SU-DHL-6 (cell line): ENCODE measurements at regions not wholly inside any gene's neighbourhood (a gene's known extent, or its start where the extent isn't known, plus 50 kb on each side); places are given as distances from the start of the nearest gene placed in this dataset.

ENCODE experiments used
- H2AFZ ChIP-seq: fragments of 200-600 bp; sonication (generic); 2 replicates; pipeline ENCODE4 v1.6.1; 2014; ENCODE audit warnings: low read depth, mild to moderate bottlenecking, moderate library complexity, mixed read lengths, antibody characterized with exemption, low read length; ENCODE audit not compliant: severe bottlenecking
- H3F3A ChIP-seq: fragments of 200-600 bp; shearing (Covaris generic); 2 replicates; pipeline ENCODE4 v1.6.0; 2016; ENCODE audit warnings: antibody characterized with exemption, mild to moderate bottlenecking; ENCODE audit not compliant: insufficient read depth
- H3K27ac ChIP-seq: fragments of 200-600 bp; sonication (generic); 2 replicates; pipeline ENCODE4 v1.5.1; 2016; ENCODE audit warnings: low read depth, mild to moderate bottlenecking, low read length, moderate library complexity, mixed read lengths
- H3K27me3 ChIP-seq: fragments of 200-600 bp; sonication (generic), shearing (Covaris generic); 2 replicates; pipeline ENCODE4 v1.6.0; 2014; ENCODE audit warnings: mild to moderate bottlenecking, low read length
- H3K36me3 ChIP-seq: fragments of 200-600 bp; sonication (generic); 2 replicates; pipeline ENCODE4 v1.6.1; 2014; ENCODE audit warnings: mild to moderate bottlenecking, low read length, mixed read lengths
- H3K4me2 ChIP-seq: fragments of 300-600, 200-600 bp; shearing (Covaris generic), sonication (generic); 2 replicates; pipeline ENCODE4 v1.6.0; 2014; ENCODE audit warnings: low read length, low read depth, mild to moderate bottlenecking; ENCODE audit not compliant: poor library complexity, severe bottlenecking
- H3K4me3 ChIP-seq: fragments of 200-600 bp; sonication (generic); 2 replicates; pipeline ENCODE4 v1.5.1; 2014; ENCODE audit warnings: antibody characterized with exemption, low read length, mild to moderate bottlenecking, mixed read lengths; ENCODE audit not compliant: insufficient read depth, poor library complexity, severe bottlenecking
- H3K79me2 ChIP-seq: fragments of 200-600 bp; sonication (generic); 2 replicates; pipeline ENCODE4 v1.6.1; 2014; ENCODE audit warnings: mild to moderate bottlenecking, low read length, moderate library complexity; ENCODE audit not compliant: insufficient read depth
- H3K9ac ChIP-seq: fragments of 200-600 bp; sonication (generic); 2 replicates; pipeline ENCODE4 v1.7.0; 2014; ENCODE audit warnings: mild to moderate bottlenecking, low read length
- H3K9me2 ChIP-seq: fragments of 200-600 bp; sonication (generic); replicated peaks from 2 replicates; pipeline ENCODE4 v1.6.1; 2014; ENCODE audit warnings: low read length; ENCODE audit not compliant: insufficient read depth
- H3K9me3 ChIP-seq: fragments of 200-600 bp; sonication (generic); 2 replicates; pipeline ENCODE4 v1.6.1; 2014; ENCODE audit warnings: low read length, mixed read lengths; ENCODE audit not compliant: insufficient read depth
- H4K20me1 ChIP-seq: fragments of 200-600 bp; sonication (generic); 2 replicates; pipeline ENCODE4 v1.6.1; 2014; ENCODE audit warnings: low read depth, mild to moderate bottlenecking, antibody characterized with exemption, low read length, moderate library complexity, mixed read lengths
- EZH2phosphoT487 ChIP-seq: fragments of 200-600 bp; sonication (generic), shearing (Covaris generic); conservative IDR thresholded peaks from 2 replicates; pipeline ENCODE4 v1.6.1; 2018; ENCODE audit warnings: mild to moderate bottlenecking, antibody characterized with exemption, low read length, moderate library complexity, mixed read lengths
- TF ChIP-seq, protein P1 (sequence below): fragments of 200-600 bp; sonication (generic); IDR thresholded peaks from one replicate; pipeline ENCODE4 v1.5.1; 2017; ENCODE audit warnings: antibody characterized with exemption, mild to moderate bottlenecking, low read length, moderate library complexity; ENCODE audit not compliant: insufficient read depth, poor library complexity, severe bottlenecking

DNA sequence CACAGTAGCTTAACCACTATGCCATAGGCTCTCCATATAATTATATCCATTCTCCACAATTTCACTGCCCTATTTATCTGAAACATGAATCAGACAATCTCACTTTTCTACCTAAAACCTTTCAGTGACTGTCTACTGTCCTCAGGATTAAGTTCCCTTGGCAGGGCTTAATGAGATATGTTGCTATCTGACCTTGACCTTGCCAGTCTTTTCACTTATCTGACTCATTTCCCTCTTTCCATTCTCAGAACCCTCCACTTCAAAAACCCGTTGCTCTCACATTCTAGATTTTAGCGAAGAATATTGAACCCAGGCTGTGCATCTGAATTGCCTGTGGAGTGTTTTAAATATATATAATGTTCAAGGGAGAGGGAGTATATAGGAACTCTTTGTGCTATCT is 452.1 kb upstream of the MPDZ start:
- H2AFZ ChIP-seq: no peak overlapping the region
- H3K9ac ChIP-seq: no peak overlapping the region
- H3K27me3 ChIP-seq: no peaks in the 10 kb centered on the region
- no peaks in the 10 kb centered on the region for H3K79me2 ChIP-seq
- no peak overlapping the region for H3K27ac ChIP-seq
- no peaks in the 10 kb centered on the region for H3K9me3 ChIP-seq
- H4K20me1 ChIP-seq: no peaks in the 10 kb centered on the region
- no peak overlapping the region for H3K4me2 ChIP-seq
- no peaks in the 10 kb centered on the region for H3F3A ChIP-seq
- no peak for TF ChIP-seq EZH2phosphoT487
- TF ChIP-seq, protein P1, sequence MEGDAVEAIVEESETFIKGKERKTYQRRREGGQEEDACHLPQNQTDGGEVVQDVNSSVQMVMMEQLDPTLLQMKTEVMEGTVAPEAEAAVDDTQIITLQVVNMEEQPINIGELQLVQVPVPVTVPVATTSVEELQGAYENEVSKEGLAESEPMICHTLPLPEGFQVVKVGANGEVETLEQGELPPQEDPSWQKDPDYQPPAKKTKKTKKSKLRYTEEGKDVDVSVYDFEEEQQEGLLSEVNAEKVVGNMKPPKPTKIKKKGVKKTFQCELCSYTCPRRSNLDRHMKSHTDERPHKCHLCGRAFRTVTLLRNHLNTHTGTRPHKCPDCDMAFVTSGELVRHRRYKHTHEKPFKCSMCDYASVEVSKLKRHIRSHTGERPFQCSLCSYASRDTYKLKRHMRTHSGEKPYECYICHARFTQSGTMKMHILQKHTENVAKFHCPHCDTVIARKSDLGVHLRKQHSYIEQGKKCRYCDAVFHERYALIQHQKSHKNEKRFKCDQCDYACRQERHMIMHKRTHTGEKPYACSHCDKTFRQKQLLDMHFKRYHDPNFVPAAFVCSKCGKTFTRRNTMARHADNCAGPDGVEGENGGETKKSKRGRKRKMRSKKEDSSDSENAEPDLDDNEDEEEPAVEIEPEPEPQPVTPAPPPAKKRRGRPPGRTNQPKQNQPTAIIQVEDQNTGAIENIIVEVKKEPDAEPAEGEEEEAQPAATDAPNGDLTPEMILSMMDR: no peak
- no peak overlapping the region for H3K4me3 ChIP-seq
- H3K36me3 ChIP-seq: no peaks in the 10 kb centered on the region
- no peaks in the 10 kb centered on the region for H3K9me2 ChIP-seq

DNA sequence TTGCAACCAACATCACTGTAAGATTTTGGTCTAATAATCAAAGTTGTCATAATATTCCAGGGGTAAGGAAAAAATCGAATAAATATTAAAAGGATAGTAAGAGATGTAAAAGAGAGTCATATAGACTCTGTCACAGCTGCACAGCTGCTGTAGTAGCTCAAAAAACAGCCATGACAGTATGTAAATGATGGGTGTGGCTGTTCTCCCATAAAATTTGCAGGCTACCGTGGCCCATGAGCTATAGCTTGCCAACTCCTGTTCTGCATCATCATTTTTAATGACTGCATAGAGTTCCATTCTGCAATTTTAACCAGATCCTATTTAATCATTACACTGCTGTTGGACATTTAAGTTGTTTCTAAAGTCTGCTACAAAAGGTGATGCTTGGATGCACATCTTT is 450.5 kb upstream of the MPDZ start:
- no peaks in the 10 kb centered on the region for H3K9me2 ChIP-seq
- H3K27ac ChIP-seq: no peak overlapping the region
- no peaks in the 10 kb centered on the region for H3K27me3 ChIP-seq
- H2AFZ ChIP-seq: no peak overlapping the region
- H3F3A ChIP-seq: no peaks in the 10 kb centered on the region
- no peak for TF ChIP-seq EZH2phosphoT487
- TF ChIP-seq, protein P1: no peak
- H3K79me2 ChIP-seq: no peaks in the 10 kb centered on the region
- H3K9ac ChIP-seq: no peak overlapping the region
- H3K9me3 ChIP-seq: no peaks in the 10 kb centered on the region
- no peak overlapping the region for H3K4me3 ChIP-seq
- no peaks in the 10 kb centered on the region for H4K20me1 ChIP-seq
- no peak overlapping the region for H3K4me2 ChIP-seq
- H3K36me3 ChIP-seq: no peaks in the 10 kb centered on the region

DNA sequence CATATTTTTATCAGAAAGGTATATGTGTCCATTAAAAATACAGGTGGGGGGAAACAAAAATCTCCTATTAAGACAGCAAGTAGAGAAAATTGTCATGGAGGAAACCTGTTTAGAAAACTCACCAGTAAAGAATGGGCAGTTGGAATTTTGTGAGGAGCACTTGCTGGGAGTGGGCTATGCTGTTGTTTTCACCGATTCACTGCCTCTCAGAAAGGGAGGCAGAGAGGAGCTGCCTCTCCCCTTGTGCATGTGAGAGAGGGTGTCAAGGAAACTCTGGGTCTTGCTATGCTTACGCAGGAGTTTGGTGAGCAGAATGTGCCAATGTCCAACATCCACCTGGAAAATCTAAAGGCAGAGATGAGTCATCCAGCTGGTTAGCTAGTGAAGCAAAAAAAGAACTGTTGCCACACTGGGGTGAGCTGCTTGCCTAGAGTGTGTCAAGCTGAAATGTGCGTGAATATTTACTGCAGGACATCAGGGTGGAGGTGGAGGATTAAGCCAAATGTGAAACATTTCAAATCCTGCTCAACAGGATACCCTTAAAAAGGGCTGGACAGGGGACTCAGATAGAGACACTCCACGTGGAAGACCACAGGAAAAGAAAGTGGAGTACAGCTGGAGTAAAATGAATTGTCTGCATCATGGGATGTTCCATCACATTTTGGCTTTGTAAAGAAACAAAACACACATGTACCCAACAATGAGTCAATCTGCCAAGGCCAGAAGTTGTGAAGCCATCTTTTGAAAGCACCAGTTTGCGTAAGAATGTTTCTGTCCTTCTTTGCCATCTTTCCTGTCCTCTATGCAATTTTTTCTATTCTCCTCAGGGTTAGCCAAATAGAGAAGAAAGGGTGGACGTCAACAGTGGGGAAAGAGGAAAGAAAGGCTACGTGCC is 449.7 kb upstream of the MPDZ start:
- H3K27me3 ChIP-seq: no peaks in the 10 kb centered on the region
- H3K79me2 ChIP-seq: no peaks in the 10 kb centered on the region
- TF ChIP-seq, protein P1: no peak
- TF ChIP-seq EZH2phosphoT487: no peak
- H3F3A ChIP-seq: no peaks in the 10 kb centered on the region
- no peak overlapping the region for H3K4me3 ChIP-seq
- H2AFZ ChIP-seq: no peak overlapping the region
- no peaks in the 10 kb centered on the region for H4K20me1 ChIP-seq
- H3K36me3 ChIP-seq: no peaks in the 10 kb centered on the region
- no peaks in the 10 kb centered on the region for H3K9me3 ChIP-seq
- H3K27ac ChIP-seq: no peak overlapping the region
- H3K9ac ChIP-seq: no peak overlapping the region
- H3K9me2 ChIP-seq: no peaks in the 10 kb centered on the region
- H3K4me2 ChIP-seq: no peak overlapping the region
